Tibial nerve (tissue), 4 donors: ENCODE measurements at regions not wholly inside any gene's neighbourhood (a gene's known extent, or its start where the extent isn't known, plus 50 kb on each side); places are given as distances from the start of the nearest gene placed in this dataset.

Experiments
- DNase-seq, 2 donors: peaks; one replicate each; pipeline ENCODE4 v3.0.0-alpha.2; 2019; ENCODE audit warnings: low spot score in 2 of 2
- H3K27ac ChIP-seq, 4 donors: fragments of 200-600 bp; sonication (generic) in 3 of 4; one replicate each; pipeline ENCODE4 v1.5.1; 2017 to 2019; ENCODE audit warnings: mild to moderate bottlenecking in 1 of 4
- H3K27me3 ChIP-seq, 2 donors: fragments of 200-600 bp; sonication (generic) in 1 of 2; one replicate each; pipeline versions ENCODE4 v1.5.1 to v1.6.0; 2017 to 2019
- H3K36me3 ChIP-seq, 3 donors: fragments of 200-600 bp; sonication (generic); one replicate each; pipeline ENCODE4 v1.5.1; 2018 to 2019
- H3K4me1 ChIP-seq, 4 donors: fragments of 200-600 bp; sonication (generic) in 3 of 4; one replicate each; pipeline ENCODE4 v1.5.1; 2017 to 2019
- H3K4me3 ChIP-seq, 4 donors: fragments of 200-600 bp; sonication (generic) in 3 of 4; one replicate each; pipeline ENCODE4 v1.5.1; 2017 to 2019; ENCODE audit warnings: mild to moderate bottlenecking in 1 of 4, moderate library complexity in 1 of 4
- H3K9me3 ChIP-seq, 4 donors: fragments of 200-600 bp; sonication (generic) in 3 of 4; one replicate each; pipeline ENCODE4 v1.5.1; 2017 to 2019
- EP300 ChIP-seq, 2 donors: sonication (generic); formaldehyde crosslinking; IDR thresholded peaks; one replicate each; pipeline ENCODE4 v1.6.1; 2017; ENCODE audit warnings: antibody characterized with exemption in 2 of 2, mild to moderate bottlenecking in 1 of 2
- POLR2A ChIP-seq, 2 donors: fragments of 450-650 bp; IDR thresholded peaks; one replicate each; pipeline ENCODE4 v1.6.1; 2017; ENCODE audit warnings: antibody characterized with exemption in 2 of 2, mild to moderate bottlenecking in 2 of 2, moderate library complexity in 2 of 2
- WGBS, 2 donors: methylation state at CpG; one replicate each; pipeline ENCODE4 v1.1.5; 2018; 5-methylcytosine and 5-hydroxymethylcytosine counted together
- TF ChIP-seq, protein P1 (sequence below), 5 experiments: fragments of 200-600 bp in 3 of 5; fragments of 450-650 bp in 2 of 5; sonication (generic) in 3 of 5; IDR thresholded peaks; one replicate each; pipeline ENCODE4 v1.5.1; 2016 to 2019; ENCODE audit warnings: antibody characterized with exemption in 5 of 5, mild to moderate bottlenecking in 3 of 5, moderate library complexity in 2 of 5

DNA sequence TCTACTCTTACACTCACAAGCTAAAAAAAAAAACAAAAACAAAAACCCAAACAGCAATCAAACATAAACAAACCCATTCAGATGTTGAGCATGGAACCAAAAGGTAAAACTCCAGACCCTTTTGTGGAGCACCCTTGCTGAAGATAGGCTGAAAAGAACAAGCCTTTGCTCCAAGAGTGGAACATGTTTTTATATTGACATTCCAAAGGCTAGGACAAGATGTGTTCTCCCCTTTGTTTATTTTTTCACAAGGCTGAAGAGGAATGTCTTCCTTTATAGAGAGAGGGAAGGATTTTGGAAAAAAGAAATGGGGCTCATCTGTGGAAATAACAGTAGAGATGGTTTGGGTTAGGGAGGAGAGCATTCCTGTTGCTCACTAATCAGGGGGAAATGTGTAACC lies 87.2 kb upstream of the ELMO1 start:
- DNase-seq: no peak
- H3K27ac ChIP-seq: peak overlapping the region in 2 of 4 donors; percentile 61 to 70
- TF ChIP-seq POLR2A (IDR thresholded peaks at IDR 0.05) (no peak), EP300 (IDR thresholded peaks at IDR 0.05) (no peak)
- TF ChIP-seq, protein P1, sequence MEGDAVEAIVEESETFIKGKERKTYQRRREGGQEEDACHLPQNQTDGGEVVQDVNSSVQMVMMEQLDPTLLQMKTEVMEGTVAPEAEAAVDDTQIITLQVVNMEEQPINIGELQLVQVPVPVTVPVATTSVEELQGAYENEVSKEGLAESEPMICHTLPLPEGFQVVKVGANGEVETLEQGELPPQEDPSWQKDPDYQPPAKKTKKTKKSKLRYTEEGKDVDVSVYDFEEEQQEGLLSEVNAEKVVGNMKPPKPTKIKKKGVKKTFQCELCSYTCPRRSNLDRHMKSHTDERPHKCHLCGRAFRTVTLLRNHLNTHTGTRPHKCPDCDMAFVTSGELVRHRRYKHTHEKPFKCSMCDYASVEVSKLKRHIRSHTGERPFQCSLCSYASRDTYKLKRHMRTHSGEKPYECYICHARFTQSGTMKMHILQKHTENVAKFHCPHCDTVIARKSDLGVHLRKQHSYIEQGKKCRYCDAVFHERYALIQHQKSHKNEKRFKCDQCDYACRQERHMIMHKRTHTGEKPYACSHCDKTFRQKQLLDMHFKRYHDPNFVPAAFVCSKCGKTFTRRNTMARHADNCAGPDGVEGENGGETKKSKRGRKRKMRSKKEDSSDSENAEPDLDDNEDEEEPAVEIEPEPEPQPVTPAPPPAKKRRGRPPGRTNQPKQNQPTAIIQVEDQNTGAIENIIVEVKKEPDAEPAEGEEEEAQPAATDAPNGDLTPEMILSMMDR (IDR thresholded peaks at IDR 0.05): no peak
- no peaks in the 10 kb centered on the region for H3K9me3 ChIP-seq
- H3K4me1 ChIP-seq: peaks cover 0 to 28% (median 5%) of the 10 kb centered on the region in 4 donors
- no peaks in the 10 kb centered on the region for H3K36me3 ChIP-seq
- H3K4me3 ChIP-seq: no peak overlapping the region
- H3K27me3 ChIP-seq: no peaks in the 10 kb centered on the region

DNA sequence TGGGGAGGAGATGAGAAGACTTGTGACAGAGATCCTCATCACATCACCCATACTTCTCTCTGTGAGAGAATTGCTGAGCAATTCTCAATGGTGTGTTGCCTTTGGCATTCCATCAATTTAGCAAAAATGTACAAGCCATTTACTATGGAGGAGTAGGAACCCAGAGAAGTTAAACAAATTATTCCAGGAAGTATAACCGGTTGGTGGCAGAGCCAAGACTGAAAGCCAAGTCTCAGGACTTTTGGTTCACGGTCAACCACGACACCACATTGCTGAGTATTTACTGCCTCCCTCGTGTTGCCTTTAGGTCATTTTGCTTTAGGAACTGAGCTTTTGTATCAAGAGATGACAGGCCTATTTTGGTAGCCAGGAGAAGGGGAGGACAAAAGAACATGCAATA lies 88.0 kb upstream of the ELMO1 start:
- no peaks in the 10 kb centered on the region for H3K36me3 ChIP-seq
- TF ChIP-seq EP300 (IDR thresholded peaks at IDR 0.05) (no peak), POLR2A (IDR thresholded peaks at IDR 0.05) (no peak)
- TF ChIP-seq, protein P1 (IDR thresholded peaks at IDR 0.05): no peak
- WGBS, 2 donors: 27 to 43% methylated on average over 4 of the region's 4 CpGs
- no peaks in the 10 kb centered on the region for H3K9me3 ChIP-seq
- peak overlapping the region in 3 of 4 donors; percentile 20 to 70 (median 61) for H3K27ac ChIP-seq
- DNase-seq: no peak
- no peak overlapping the region for H3K4me3 ChIP-seq
- H3K4me1 ChIP-seq: peaks cover 0 to 28% (median 5%) of the 10 kb centered on the region in 4 donors
- no peaks in the 10 kb centered on the region for H3K27me3 ChIP-seq

DNA sequence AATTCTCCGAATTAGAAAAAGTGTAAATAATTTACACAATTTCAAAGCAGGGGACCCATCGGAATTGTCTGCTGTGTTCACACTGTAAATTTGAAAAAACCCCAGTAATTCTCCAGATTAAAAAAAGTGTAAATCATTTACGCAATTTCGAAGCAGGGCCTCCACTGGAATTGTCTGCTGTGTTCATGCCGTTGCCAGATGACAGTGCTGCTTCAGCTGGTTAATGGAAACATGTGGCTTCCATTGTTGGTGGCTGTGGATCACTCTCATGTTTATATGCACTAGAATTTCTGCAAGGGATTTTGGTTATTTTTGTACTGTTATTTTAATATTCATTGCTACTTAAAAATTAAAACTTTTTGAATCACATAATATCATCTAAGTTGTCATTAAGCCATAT lies 88.8 kb upstream of the ELMO1 start:
- Histone ChIP-seq H3K9me3 (no peaks in the 10 kb centered on the region), H3K4me3 (no peak overlapping the region), H3K27ac (no peak overlapping the region), H3K36me3 (no peaks in the 10 kb centered on the region), H3K4me1 (peaks cover 0 to 28% (median 5%) of the 10 kb centered on the region in 4 donors), H3K27me3 (no peaks in the 10 kb centered on the region)
- WGBS, 2 donors: 85 to 88% methylated on average over 5 of the region's 5 CpGs
- no peak for DNase-seq
- TF ChIP-seq, protein P1 (IDR thresholded peaks at IDR 0.05): no peak
- TF ChIP-seq EP300 (IDR thresholded peaks at IDR 0.05) (no peak), POLR2A (IDR thresholded peaks at IDR 0.05) (no peak)

DNA sequence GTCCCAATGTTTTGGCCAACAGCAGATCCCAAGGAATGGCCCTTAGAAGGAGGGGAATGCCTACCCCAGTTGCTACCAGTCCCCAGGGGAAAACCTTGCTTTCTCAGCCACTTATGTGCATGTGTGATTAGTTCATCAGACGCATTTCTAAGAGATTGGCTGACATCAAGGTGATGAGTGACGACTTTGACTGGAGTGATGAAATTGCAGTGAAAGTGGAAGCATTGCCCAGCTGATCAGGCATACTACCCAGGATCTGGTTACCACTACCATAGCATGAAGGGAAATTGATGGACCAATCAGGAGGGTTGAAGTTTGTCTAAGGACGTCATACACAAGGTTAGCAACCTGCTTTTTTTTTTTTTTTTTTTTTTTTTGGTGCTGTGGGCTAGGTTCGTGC lies 90.3 kb upstream of the ELMO1 start:
- WGBS, 2 donors: 90 to 91% methylated on average over 4 of the region's 4 CpGs
- Histone ChIP-seq H3K27me3 (no peaks in the 10 kb centered on the region), H3K27ac (no peak overlapping the region), H3K36me3 (no peaks in the 10 kb centered on the region), H3K4me1 (peaks cover 0 to 28% (median 5%) of the 10 kb centered on the region in 4 donors), H3K4me3 (no peak overlapping the region), H3K9me3 (no peaks in the 10 kb centered on the region)
- TF ChIP-seq, protein P1 (IDR thresholded peaks at IDR 0.05): no peak
- TF ChIP-seq POLR2A (IDR thresholded peaks at IDR 0.05): no peak
- TF ChIP-seq EP300 (IDR thresholded peaks at IDR 0.05): no peak
- no peak for DNase-seq

DNA sequence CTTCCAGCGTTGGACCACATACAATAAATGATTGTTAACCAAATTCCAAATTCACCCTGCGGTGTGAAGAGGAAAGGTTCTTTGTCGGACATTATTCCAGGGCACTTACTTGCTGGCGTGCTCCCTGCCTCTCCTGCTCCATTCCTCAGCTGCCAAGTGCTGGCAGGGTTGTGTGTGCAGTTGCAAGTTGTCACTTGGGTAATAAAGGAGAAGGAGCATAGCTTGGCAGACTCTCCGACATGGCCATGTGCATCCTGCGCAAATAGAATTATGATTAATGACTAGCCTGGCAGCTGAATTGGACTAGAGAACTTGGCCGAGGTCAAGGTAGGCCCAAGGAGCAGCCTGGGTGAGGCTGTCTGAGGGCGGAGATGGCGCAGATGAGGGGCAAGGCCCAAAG lies 92.3 kb upstream of the ELMO1 start:
- H3K9me3 ChIP-seq: no peaks in the 10 kb centered on the region
- peaks cover 0 to 14% (median 1%) of the 10 kb centered on the region in 4 donors for H3K4me1 ChIP-seq
- H3K27ac ChIP-seq: no peak overlapping the region
- no peak overlapping the region for H3K4me3 ChIP-seq
- TF ChIP-seq EP300 (IDR thresholded peaks at IDR 0.05): no peak
- no peak for TF ChIP-seq POLR2A (IDR thresholded peaks at IDR 0.05)
- TF ChIP-seq, protein P1 (IDR thresholded peaks at IDR 0.05): no peak
- no peak for DNase-seq
- WGBS, 2 donors: 84 to 89% methylated on average over 9 of the region's 9 CpGs
- no peaks in the 10 kb centered on the region for H3K27me3 ChIP-seq
- H3K36me3 ChIP-seq: no peaks in the 10 kb centered on the region
